GM21526 (cell line): ENCODE measurements at regions not wholly inside any gene's neighbourhood (a gene's known extent, or its start where the extent isn't known, plus 50 kb on each side); places are given as distances from the start of the nearest gene placed in this dataset.
"Not testable (repeated sequence)": the region's sequence is repeated elsewhere in the genome, so short reads cannot be mapped to it uniquely, and the experiment has no call there.

ENCODE experiments used
- ATAC-seq: cut with Tn5 transposase; IDR thresholded peaks from one replicate; pipeline ENCODE4 v1.9.1; 2021; ENCODE audit warnings: moderate library complexity; ENCODE audit not compliant: unreplicated experiment, low FRiP score

DNA sequence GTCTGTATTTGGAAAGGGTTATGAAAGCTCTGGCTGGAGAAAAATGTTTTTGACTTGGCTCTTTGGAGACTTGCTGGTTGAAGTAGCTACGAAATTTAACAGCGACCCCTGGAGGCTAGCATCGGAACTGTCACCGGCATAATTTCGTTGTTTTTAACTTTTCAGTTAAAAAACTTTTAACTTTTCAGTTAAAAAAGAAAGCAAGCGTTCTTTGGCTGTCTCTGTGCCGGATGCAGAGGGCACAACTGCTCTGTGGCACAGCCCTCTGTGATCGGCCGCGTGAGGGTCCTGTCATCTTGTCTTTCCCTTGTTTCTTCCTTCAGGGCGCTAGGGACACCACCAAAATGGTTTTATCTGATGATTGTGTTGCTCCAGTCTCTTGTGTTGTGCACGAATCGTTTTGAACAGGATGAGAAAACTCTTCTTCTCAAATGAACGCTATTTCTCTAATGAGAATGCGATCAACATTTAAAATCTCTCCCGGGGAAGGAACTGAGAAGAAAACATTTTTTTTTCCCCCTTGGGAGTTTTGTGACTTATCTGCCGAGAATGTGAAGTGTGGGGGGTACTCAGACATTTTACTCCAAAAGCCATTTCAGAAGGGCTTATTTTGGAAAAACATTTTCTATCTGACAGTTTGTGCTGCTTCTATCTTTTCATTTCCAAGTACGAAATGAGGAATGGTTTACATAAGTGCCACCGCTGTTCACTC, 57.1 kb downstream of the ADCYAP1 start:
- ATAC-seq = no peak

DNA sequence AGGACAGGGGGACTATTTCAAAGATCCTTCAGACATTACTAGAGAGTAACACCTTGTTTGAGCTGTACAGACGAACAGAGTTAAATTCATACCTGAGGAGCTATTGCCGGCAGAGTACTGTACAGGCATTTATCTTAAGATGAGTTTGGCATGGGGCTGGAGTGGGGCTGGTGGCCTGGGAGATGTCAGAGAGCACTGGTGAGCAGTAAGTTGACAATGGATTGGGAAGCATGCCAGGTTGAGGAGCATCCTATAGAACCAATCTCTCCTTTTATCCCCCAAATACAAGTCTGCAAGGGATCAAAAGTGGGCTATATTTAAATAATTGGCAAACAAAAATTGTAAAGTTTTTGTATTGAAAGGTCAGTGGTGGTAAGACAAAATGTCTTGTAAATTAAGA, 58.6 kb downstream of the ADCYAP1 start:
- ATAC-seq = no peak

DNA sequence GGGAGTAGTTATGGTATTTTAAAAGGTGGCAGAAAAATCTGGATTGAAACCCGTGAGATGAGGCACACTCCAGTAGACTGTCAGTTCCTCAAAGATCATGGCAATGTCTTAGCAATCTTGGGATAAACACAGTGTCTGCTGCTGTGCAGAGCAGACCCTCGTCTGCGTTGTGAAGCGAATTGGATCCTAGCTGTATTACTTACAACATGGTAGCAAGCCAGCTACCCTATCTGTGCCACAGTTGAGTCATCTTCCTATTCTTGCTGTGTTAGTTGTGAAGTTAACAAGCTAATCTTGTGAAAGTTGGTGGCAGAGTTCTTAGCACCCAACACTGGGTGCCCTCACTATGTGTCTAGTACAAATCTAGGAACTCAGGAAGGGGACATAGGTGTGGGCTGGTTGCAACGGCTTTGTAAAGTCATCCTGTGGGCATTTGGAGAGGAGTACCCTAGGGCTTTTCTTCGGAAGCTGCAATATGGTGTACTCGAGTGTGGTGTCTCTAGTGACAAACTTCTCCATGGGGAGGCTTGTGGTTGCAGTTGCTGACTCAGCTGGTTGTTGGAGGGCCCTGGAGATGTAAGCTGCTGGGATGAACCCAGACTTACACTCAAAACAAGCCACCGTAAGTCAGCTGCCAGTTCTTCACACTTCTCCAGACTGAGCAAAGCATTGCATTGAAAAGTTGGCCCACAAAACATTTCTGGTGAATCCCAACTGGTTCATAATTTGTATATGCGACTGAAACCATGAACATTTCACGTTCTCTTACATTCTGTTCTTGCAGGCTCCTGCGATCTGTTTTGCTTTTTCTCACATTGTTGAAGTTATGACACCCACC, 61.5 kb downstream of the ADCYAP1 start:
- no peak for ATAC-seq

DNA sequence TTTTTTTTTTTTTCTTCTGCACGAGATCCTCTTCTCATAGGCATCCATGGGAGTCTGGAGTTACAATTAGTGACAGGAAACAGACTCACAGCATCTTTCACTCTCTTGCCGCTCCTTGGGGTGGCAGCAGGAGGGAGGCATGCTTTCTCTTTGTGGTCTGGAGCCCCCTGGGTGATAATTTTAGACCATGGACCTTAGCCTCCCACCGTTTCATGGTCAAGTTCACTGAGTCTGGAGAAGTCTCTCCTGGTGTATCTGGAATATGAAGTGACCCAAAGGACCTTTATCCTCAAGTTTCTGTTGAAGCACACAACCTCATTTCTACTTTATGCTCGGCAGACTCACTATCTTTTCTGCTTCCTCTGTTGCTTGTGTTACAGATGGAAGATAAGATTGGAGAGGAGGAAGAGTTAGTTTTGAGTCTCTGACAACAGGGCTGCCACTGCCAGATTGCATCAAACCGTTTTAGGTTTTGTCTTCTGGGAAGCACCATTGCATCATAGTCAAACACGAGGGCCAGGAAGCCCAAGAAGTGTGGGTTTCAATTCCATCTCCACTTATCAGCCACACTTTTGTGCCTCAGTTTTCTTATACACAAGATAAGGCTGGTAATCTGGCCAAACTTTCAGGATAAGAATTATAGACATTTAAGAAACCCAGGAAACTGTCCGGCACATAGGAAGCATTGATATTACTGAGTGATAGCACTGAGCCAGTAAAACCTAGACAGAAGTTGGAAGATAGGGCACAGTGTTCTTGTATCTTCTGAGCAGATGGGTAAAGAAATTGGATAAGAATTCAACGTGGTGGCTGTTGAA, 62.3 kb downstream of the ADCYAP1 start:
- ATAC-seq = no peak

DNA sequence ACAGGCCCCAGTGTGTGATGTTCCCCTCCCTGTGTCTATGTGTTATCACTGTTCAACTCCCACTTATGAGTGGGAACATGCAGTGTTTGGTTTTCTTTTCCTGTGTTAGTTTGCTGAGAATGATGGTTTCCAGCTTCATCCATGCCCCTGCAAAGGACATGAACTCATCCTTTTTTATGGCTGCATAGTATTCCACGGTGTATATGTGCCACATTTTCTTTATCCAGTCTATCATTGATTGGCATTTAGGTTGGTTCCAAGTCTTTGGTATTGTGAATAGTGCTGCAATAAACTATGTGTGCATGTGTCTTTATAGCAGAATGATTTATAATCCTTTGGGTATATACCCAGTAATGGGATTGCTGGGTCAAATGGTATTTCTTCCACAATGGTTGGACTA, 64.2 kb downstream of the ADCYAP1 start:
- not testable (repeated sequence) for ATAC-seq

DNA sequence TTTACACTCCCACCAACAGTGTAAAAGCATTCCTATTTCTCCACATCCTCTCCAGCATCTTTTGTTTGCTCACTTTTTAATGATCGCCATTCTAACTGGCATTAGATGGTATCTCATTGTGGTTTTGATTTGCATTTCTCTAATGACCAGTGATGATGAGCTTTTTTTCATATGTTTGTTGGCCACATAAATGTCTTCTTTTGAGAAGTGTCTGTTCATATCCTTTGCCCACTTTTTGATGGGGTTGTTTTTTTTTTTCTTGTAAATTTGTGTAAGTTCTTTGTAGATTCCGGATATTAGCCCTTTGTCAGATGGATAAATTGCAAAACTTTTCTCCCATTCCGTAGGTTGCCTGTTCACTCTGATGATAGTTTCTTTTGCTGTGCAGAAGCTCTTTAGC, 64.6 kb downstream of the ADCYAP1 start:
- not testable (repeated sequence) for ATAC-seq

DNA sequence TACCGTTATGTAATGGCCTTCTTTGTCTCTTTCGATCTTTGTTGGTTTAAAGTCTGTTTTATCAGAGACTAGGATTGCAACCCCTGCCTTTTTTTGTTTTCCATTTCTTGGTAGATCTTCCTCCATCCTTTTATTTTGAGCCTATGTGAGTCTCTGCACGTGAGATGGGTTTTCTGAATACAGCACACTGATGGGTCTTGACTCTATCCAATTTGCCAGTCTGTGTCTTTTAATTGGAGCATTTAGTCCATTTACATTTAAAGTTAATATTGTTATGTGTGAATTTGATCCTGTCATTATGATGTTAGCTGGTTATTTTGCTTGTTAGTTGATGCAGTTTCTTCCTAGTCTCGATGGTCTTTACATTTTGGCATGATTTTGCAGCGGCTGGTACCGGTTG, 69.9 kb downstream of the ADCYAP1 start:
- ATAC-seq = not testable (repeated sequence)

DNA sequence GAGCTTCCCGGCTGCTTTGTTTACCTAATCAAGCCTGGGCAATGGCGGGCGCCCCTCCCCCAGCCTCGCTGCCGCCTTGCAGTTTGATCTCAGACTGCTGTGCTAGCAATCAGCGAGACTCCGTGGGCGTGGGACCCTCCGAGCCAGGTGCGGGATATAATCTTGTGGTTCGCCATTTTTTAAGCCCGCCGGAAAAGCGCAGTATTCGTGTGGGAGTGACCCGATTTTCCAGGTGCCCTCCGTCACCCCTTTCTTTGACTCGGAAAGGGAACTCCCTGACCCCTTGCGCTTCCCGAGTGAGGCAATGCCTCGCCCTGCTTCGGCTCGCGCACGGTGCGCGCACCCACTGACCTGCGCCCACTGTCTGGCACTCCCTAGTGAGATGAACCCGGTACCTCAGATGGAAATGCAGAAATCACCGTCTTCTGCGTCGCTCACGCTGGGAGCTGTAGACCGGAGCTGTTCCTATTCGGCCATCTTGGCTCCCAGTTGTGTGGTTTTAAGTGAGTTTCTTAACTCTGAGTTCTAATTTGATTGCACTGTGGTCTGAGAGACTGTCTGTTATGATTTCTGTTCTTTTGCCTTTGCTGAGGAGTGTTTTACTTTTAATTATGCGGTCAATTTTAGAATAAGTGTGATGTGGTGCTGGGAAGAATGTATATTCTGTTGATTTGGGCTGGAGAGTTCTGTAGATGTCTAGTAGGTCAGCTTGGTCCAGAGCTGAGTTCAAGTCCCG, 71.9 kb downstream of the ADCYAP1 start:
- ATAC-seq = not testable (repeated sequence)

DNA sequence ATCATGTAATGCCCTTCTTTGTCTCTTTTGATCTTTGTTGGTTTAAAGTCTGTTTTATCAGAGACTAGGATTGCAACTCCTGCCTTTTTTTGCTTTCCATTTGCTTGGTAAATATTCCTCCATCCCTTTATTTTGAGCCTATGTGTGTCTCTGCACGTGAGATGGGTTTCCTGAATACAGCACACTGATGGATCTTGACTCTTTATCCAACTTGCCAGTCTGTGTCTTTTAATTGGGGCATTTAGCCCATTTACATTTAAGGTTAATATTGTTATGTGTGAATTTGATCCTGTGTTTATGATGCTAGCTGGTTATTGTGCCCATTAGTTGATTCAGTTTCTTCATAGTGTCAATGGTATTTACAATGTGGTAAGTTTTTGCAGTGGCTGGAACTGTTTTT, 72.7 kb downstream of the ADCYAP1 start:
- ATAC-seq = not testable (repeated sequence)

DNA sequence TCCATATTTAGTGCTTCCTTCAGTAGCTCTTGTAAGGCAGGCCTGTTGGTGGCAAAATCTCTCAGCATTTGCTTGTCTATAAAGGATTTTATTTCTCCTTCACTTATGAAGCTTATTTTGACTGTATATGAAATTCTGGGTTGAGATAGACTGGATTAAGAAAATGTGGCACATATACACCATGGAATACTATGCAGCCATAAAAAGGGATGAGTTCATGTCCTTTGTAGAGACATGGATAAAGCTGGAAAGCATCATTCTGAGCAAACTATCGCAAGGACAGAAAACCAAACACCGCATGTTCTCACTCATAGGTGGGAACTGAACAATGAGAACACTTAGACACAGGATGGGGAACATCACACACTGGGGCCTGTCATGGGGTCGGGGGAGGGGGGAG, 73.1 kb downstream of the ADCYAP1 start:
- not testable (repeated sequence) for ATAC-seq

DNA sequence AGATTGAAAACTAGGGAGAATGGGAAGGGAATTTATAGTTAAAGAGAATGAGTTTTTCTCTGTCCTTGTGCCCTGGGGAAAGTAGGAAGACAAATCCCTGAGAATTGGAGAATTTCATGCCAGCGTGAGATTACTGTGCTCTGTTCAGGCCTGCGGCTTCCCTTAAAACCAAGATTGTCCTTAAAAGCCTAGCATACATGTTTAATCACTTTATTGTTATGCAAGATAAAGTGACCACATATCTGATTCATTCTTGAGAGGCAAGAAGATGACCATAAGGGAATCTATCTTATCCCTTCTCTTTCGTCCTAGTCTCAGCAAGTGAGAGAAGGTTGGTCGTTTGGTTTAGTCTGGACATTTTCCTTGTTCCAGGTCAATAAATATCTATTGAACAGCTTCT, 75.9 kb downstream of the ADCYAP1 start:
- ATAC-seq = no peak

DNA sequence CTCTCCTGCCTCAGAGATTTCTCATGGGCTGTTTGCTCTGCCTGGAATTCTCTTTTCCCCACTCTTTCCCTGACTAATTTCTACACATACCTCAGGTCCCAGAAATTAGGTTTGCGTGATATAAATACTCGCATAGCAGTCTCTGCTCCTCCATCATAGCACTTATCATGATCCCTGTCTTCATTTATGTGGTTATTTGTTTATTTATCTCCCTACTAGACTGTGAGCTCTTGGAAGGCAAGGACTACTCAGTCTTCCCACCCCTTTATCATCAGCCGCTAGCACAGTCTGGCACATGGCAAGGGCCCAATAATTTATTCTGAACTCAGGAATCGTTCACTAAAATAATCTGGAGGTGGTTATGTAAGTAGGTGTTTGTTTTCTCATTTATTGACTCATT, 79.3 kb downstream of the ADCYAP1 start:
- no peak for ATAC-seq

DNA sequence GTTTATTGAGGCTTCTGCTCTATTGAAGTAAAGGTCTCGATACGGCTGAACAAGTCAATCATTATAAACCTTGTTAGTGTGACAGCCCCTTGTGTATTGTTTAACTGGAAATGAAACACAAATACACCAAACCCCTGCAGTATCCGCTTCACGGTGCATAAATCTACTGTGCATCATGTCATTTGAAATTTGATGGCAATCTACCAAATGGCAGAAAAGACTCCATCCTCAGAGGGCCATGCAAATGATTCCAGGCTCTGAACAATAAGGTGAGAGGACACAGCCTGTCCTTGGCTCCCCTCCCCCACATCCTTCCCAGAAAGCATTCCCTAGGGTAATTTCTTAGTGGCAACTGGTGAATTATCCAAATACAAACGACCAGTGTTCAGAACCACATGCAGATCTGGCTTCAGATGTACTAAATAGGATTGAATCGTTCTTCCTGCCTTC, 80.6 kb downstream of the ADCYAP1 start:
- ATAC-seq = no peak

DNA sequence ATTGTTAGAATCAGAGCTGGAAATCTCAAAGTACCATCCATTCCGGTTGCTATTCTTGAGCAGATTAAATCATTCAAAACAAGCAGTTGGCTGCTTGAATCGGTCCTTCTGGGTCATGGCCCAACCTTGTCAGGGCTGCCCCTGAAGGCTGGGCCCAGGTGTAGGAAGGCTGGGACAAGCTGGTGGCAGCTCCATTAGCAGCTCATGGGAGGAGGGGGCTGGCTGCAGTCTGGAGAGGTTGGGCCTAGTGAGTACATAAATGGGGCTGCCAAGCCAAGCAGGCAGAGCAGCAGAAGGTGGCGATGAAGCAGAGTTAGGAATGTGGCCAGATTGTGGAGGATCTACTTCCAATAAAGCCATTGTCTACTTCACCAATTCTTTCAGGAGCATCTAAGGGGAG, 81.4 kb downstream of the ADCYAP1 start:
- no peak for ATAC-seq

DNA sequence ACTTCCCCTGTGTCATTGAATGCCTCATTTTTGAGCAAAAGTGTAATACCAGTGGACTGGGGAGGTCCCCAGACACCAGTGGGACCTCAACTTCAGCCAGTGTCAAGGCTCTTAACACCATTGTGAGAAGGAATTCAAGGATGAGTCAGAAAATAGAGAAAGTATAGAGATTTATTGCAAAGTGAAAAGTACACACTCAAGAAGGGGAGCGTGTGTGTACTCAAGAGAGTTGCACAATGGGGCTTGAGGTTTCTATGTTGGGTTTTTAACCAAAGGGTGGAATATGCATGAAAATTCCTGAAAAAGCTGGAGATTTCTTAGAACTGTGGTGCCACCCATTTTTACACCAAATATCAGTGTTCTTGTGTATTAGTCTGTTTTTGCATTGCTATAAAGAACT, 81.9 kb downstream of the ADCYAP1 start:
- ATAC-seq = no peak

DNA sequence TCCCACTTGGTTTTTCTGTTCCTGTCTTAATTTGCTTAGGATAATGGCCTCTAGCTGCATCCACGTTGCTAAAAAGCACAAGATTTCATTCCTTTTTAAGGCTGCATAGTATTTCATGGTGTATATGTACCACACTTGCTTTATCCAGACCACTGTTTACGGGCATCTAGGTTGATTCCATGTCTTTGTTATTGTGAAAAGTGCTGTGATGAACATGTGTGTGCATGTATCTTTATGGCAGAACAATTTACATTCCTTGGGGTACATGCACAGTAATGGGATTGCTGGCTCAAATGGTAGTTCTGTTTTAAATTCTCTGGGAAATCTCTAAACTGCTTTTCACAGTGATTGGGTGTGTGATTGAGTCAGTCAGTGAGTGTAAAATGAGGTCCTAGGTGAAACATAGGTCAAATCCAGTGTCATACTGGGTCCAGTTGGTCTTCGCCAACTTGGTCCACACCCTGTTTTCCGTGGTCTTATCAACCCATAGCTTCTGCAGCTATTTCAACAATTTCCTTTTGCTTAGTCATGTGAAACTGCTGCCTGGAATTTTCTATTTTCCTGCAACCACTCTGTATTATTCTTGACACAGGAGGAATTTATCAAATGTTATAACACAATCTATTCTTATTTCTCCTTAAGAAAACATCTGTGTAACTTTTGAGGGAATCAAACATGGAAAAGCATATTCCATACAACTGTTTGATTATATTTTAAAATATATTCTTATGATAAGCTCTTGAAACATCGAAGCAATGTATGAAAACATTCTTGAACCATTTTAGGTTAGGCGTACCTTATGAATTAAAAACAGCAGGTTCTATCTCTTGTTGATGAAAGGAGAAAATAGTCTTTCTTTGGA, 82.9 kb downstream of the ADCYAP1 start:
- no peak for ATAC-seq

DNA sequence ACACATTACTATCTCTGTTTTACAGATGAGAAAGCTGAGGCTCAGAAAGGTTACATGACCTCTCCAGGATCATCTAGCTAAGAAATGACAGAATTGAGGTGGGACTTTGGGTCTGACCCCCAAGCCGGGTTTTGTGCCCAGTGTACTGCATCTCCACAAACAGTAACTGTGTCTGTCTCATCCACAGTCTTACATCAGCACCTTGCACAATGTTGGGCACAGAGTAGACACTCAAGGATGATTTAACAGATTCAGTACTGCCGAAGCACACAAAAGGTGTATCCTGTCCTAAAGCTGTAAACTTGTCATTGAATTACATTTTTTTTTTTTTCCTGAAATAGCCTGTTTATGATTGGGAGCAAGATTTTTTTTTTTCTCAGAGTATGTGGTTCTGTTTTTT, 84.8 kb downstream of the ADCYAP1 start:
- no peak for ATAC-seq

DNA sequence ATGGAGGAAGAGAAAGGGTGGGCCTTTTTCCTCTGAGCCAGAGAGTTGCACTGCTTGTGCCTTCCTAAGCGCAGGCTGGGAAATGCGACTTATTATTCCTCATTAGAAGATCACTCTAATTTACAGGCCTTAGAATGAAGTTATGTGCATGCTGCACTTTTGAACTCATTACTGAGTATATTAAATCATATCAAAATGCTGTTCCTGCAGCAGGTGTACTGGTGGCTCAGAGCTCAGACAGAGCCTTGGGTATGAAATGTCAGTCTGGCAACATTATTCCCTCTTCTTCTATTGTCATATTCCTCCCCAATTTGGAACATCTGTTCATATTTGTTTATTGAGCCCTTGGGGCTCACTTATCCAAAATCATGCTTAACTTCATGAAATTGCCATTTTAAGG, 85.5 kb downstream of the ADCYAP1 start:
- ATAC-seq = no peak

DNA sequence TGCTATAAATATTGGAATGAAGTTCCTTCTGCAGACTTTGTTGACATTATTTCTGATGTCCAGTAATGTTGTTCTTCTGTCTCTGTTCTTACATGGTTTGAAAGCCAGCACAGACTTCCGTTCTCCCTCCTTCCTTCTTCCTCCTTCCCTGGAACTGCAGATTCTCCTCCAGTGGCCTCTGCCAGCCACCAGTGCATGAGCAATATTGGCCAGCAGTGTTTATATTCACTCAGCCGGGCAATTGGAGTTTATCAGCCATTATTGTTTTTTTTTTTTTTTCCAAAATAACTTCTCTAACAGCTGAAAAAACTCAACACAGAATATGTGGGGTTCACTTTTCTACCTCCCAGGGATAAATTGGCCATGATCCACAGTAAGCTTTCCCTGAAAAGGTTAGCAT, 86.8 kb downstream of the ADCYAP1 start:
- no peak for ATAC-seq

DNA sequence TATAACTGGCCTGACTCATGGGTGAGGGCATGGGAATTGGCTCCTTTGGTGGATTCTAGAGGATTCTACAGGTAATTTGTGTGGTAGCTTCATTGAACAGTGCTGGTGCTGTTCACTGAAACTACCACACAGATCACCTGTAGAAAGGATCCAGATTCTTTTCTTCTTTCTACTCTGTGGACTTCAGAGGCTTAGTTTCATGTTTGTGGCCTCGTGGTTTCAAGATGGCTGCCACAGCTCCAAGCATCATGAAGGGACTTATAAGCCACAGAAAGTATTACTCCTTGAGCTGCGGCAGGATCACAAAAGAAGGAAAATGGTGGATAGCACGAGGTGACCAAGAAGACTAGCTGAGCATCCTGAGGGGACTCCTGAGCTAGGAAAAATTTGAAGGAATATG, 88.9 kb downstream of the ADCYAP1 start:
- no peak for ATAC-seq
